DND-41 (cell line): ENCODE measurements at regions not wholly inside any gene's neighbourhood (a gene's known extent, or its start where the extent isn't known, plus 50 kb on each side); places are given as distances from the start of the nearest gene placed in this dataset.

ENCODE experiments used
- EZH2 ChIP-seq: IDR thresholded peaks from 3 replicates; pipeline ENCODE4 v1.6.1; 2012; ENCODE audit warnings: borderline replicate concordance, low read depth, mild to moderate bottlenecking, moderate library complexity, low read length, inconsistent platforms; ENCODE audit not compliant: severe bottlenecking
- TF ChIP-seq, protein P1 (sequence below): IDR thresholded peaks from 2 replicates; pipeline ENCODE4 v1.5.1; 2012; ENCODE audit warnings: borderline replicate concordance, low read length, moderate library complexity, mild to moderate bottlenecking; ENCODE audit not compliant: poor library complexity, severe bottlenecking; ENCODE audit errors: extremely low read depth

GRCh38 chr2:221710744-221711143 is 138.6 kb upstream of the EPHA4 start:
- TF ChIP-seq, protein P1, sequence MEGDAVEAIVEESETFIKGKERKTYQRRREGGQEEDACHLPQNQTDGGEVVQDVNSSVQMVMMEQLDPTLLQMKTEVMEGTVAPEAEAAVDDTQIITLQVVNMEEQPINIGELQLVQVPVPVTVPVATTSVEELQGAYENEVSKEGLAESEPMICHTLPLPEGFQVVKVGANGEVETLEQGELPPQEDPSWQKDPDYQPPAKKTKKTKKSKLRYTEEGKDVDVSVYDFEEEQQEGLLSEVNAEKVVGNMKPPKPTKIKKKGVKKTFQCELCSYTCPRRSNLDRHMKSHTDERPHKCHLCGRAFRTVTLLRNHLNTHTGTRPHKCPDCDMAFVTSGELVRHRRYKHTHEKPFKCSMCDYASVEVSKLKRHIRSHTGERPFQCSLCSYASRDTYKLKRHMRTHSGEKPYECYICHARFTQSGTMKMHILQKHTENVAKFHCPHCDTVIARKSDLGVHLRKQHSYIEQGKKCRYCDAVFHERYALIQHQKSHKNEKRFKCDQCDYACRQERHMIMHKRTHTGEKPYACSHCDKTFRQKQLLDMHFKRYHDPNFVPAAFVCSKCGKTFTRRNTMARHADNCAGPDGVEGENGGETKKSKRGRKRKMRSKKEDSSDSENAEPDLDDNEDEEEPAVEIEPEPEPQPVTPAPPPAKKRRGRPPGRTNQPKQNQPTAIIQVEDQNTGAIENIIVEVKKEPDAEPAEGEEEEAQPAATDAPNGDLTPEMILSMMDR = no peak
- no peak for TF ChIP-seq EZH2
